Spleen (tissue), 4 donors: ENCODE measurements at regions not wholly inside any gene's neighbourhood (a gene's known extent, or its start where the extent isn't known, plus 50 kb on each side); places are given as distances from the start of the nearest gene placed in this dataset.

ENCODE experiments used
- small RNA-seq, 4 donors: library from RNA; depleted of rRNA; stranded (forward); fragments of <200 nt; gene quantifications; one replicate each; pipeline ENCODE3, GENCODE V24; 2016

Small RNA genes in the stretch of these regions (small RNA-seq; reads per million reads assigned to genes)
- gene AL359711.1 (0 reads per million in 4 donors), gene RNY3P11 (0 reads per million in 4 donors)
